ENCODE measurements at regions not wholly inside any gene's neighbourhood (a gene's known extent, or its start where the extent isn't known, plus 50 kb on each side); places are given as distances from the start of the nearest gene placed in this dataset.

- no peak for DNase-seq (ENCODE audit: low read depth)
- TF ChIP-seq POLR2A (IDR thresholded peaks at IDR 0.05; ENCODE audit: extremely low read depth, insufficient read length) (no peak), MAX (IDR thresholded peaks at IDR 0.05; ENCODE audit: low read depth, low read length) (no peak), MYC (IDR thresholded peaks at IDR 0.05; ENCODE audit: low read depth, low read length) (no peak), CTCF (IDR thresholded peaks at IDR 0.05; ENCODE audit: low read depth, low read length) (no peak)
Observed at GRCh38 chr18:987325-988186, 82.9 kb downstream of the ADCYAP1 start.

GRCh38 chr18:989425-989824 is 84.8 kb downstream of the ADCYAP1 start:
- H3K4me3 ChIP-seq (ENCODE audit: low read depth, low read length), result no peak overlapping the region
- TF ChIP-seq MYC (IDR thresholded peaks at IDR 0.05; ENCODE audit: low read depth, low read length), result no peak
- TF ChIP-seq POLR2A (IDR thresholded peaks at IDR 0.05; ENCODE audit: extremely low read depth, insufficient read length), result no peak
- no peak for TF ChIP-seq MAX (IDR thresholded peaks at IDR 0.05; ENCODE audit: low read depth, low read length)
- no peak for TF ChIP-seq CTCF (IDR thresholded peaks at IDR 0.05; ENCODE audit: low read depth, low read length)
- DNase-seq (ENCODE audit: low read depth), result no peak

More at GRCh38 chr18:987325-988186, 82.9 kb downstream of the ADCYAP1 start:
- H3K4me3 ChIP-seq (ENCODE audit: low read depth, low read length), result no peak overlapping the region

- TF ChIP-seq MYC (IDR thresholded peaks at IDR 0.05; ENCODE audit: low read depth, low read length), result no peak
- DNase-seq (ENCODE audit: low read depth), result no peak
- no peak overlapping the region for H3K4me3 ChIP-seq (ENCODE audit: low read depth, low read length)
Observed at GRCh38 chr18:990197-990596, 85.5 kb downstream of the ADCYAP1 start.

GRCh38 chr18:991441-991840 is 86.8 kb downstream of the ADCYAP1 start:
- H3K4me3 ChIP-seq (ENCODE audit: low read depth, low read length), result no peak overlapping the region
- no peak for DNase-seq (ENCODE audit: low read depth)
- TF ChIP-seq POLR2A (IDR thresholded peaks at IDR 0.05; ENCODE audit: extremely low read depth, insufficient read length) (no peak), MYC (IDR thresholded peaks at IDR 0.05; ENCODE audit: low read depth, low read length) (no peak), CTCF (IDR thresholded peaks at IDR 0.05; ENCODE audit: low read depth, low read length) (no peak), MAX (IDR thresholded peaks at IDR 0.05; ENCODE audit: low read depth, low read length) (no peak)

GRCh38 chr18:993560-993959 is 88.9 kb downstream of the ADCYAP1 start:
- TF ChIP-seq MAX (IDR thresholded peaks at IDR 0.05; ENCODE audit: low read depth, low read length) (no peak), POLR2A (IDR thresholded peaks at IDR 0.05; ENCODE audit: extremely low read depth, insufficient read length) (no peak), CTCF (IDR thresholded peaks at IDR 0.05; ENCODE audit: low read depth, low read length) (no peak), MYC (IDR thresholded peaks at IDR 0.05; ENCODE audit: low read depth, low read length) (no peak)
- DNase-seq (ENCODE audit: low read depth), result no peak
- no peak overlapping the region for H3K4me3 ChIP-seq (ENCODE audit: low read depth, low read length)

GRCh38 chr18:995629-996028 is 91.0 kb downstream of the ADCYAP1 start:
- TF ChIP-seq POLR2A (IDR thresholded peaks at IDR 0.05; ENCODE audit: extremely low read depth, insufficient read length) (no peak), CTCF (IDR thresholded peaks at IDR 0.05; ENCODE audit: low read depth, low read length) (no peak), MYC (IDR thresholded peaks at IDR 0.05; ENCODE audit: low read depth, low read length) (no peak), MAX (IDR thresholded peaks at IDR 0.05; ENCODE audit: low read depth, low read length) (no peak)
- DNase-seq (ENCODE audit: low read depth), result no peak
- H3K4me3 ChIP-seq (ENCODE audit: low read depth, low read length), result no peak overlapping the region
